Panc1 (cell line): ENCODE measurements at regions not wholly inside any gene's neighbourhood (a gene's known extent, or its start where the extent isn't known, plus 50 kb on each side); places are given as distances from the start of the nearest gene placed in this dataset.

Experiments
- ATAC-seq: fragments of 200-7000 bp; cut with Tn5 transposase; 2 replicates; pipeline ENCODE4 v1.9.1; 2020; ENCODE audit warnings: mild to moderate bottlenecking, moderate library complexity
- BruUV-seq: library from RNA; stranded (reverse); fragments of 400-500 nt; replicated peaks from 2 replicates; lab custom pipeline; 2021; lab: Mats Ljungman, UMichigan
- CTCF ChIA-PET: fragments of 300-600 bp; sonication (Branson Sonifier 250); formaldehyde crosslinking; loops from one replicate; lab custom pipeline; 2022; ENCODE audit warnings: antibody characterized with exemption; lab: Charles Lee
- POLR2A ChIA-PET: fragments of 300-600 bp; sonication (Branson Sonifier 250); formaldehyde crosslinking; loops from one replicate; lab custom pipeline; 2022; ENCODE audit warnings: antibody characterized with exemption; lab: Charles Lee
- DNase-seq: peaks from one replicate; pipeline ENCODE4 v3.0.0-alpha.2; 2010; ENCODE audit warnings: low read depth, low spot score
- H3K27ac ChIP-seq: 2 replicates; pipeline ENCODE4 v1.5.1; 2011; ENCODE audit warnings: mild to moderate bottlenecking, low read length, inconsistent platforms
- H3K27me3 ChIP-seq: fragments of 200-500 bp; sonication (Bioruptor generic); 2 replicates; pipeline ENCODE4 v1.6.0; 2014; ENCODE audit warnings: low read length, inconsistent platforms; ENCODE audit not compliant: control insufficient read depth, insufficient read depth
- H3K36me3 ChIP-seq: fragments of 200-500 bp; sonication (Bioruptor generic); 2 replicates; pipeline ENCODE4 v1.5.1; 2014; ENCODE audit warnings: inconsistent platforms, mild to moderate bottlenecking, low read length, moderate library complexity; ENCODE audit not compliant: control insufficient read depth, insufficient read depth
- H3K4me1 ChIP-seq: 2 replicates; pipeline ENCODE4 v1.5.1; 2011; ENCODE audit warnings: inconsistent platforms, mild to moderate bottlenecking, low read length, moderate library complexity; ENCODE audit not compliant: control insufficient read depth, insufficient read depth
- H3K4me3 ChIP-seq, 2 experiments: 2 replicates each; pipeline ENCODE4 v1.5.1; 2011 to 2012; ENCODE audit warnings: low read depth in 2 of 2, low read length in 2 of 2, mild to moderate bottlenecking in 2 of 2, inconsistent platforms in 1 of 2, moderate library complexity in 1 of 2
- H3K9me3 ChIP-seq: fragments of 200-500 bp; sonication (Bioruptor generic); 2 replicates; pipeline ENCODE4 v1.5.1; 2014; ENCODE audit warnings: low read depth, mild to moderate bottlenecking, inconsistent platforms, low read length, moderate library complexity; ENCODE audit not compliant: control insufficient read depth, insufficient read depth
- CTCF ChIP-seq: fragments of 450-650 bp; IDR thresholded peaks from 2 replicates; pipeline ENCODE4 v1.5.1; 2017; ENCODE audit warnings: mild to moderate bottlenecking
- POLR2AphosphoS5 ChIP-seq: IDR thresholded peaks from 2 replicates; pipeline ENCODE4 v1.6.1; 2012; ENCODE audit warnings: mild to moderate bottlenecking, low read depth, low read length, moderate library complexity
- REST ChIP-seq, 2 experiments: IDR thresholded peaks; 2 replicates each; pipeline ENCODE4 v1.6.1; 2011 to 2012; ENCODE audit warnings: low read depth in 2 of 2, control low read depth in 1 of 2, low read length in 1 of 2, mild to moderate bottlenecking in 1 of 2, moderate library complexity in 1 of 2; ENCODE audit not compliant: insufficient read depth in 1 of 2
- SIN3A ChIP-seq: IDR thresholded peaks from 2 replicates; pipeline ENCODE4 v1.6.1; 2012; ENCODE audit warnings: low read depth, mild to moderate bottlenecking, low read length, moderate library complexity, borderline replicate concordance; ENCODE audit not compliant: insufficient read depth
- TCF7L2 ChIP-seq: IDR thresholded peaks from 2 replicates; pipeline ENCODE4 v1.6.1; 2011; ENCODE audit warnings: mild to moderate bottlenecking, low read depth, low read length, inconsistent platforms
- in situ Hi-C: cut with HindIII; loops from 2 replicates; pipeline ENCODE4 v1.10.0; 2016; ENCODE audit warnings: low sequenced_read_pairs, low pct_unique_long_range_greater_than_20kb
- intact Hi-C: fragments of 100-400 bp; cut with micrococcal nuclease; formaldehyde crosslinking; loops from one replicate; pipeline ENCODE4 v1.10.0; 2022; ENCODE audit not compliant: unreplicated experiment

- no peak overlapping the region for H3K27ac ChIP-seq
- intact Hi-C loops (no loop called here), in situ Hi-C loops (no loop called here)
- H3K4me1 ChIP-seq: no peaks in the 10 kb centered on the region
- H3K4me3 ChIP-seq: no peak overlapping the region
- ATAC-seq (no peak), DNase-seq (no peak)
- ChIA-PET POLR2A (no interaction called here), CTCF (no interaction called here)
- H3K9me3 ChIP-seq: no peaks in the 10 kb centered on the region
- no peaks in the 10 kb centered on the region for H3K36me3 ChIP-seq
- no peak for TF ChIP-seq TCF7L2
- no peak for TF ChIP-seq REST (IDR thresholded peaks at IDR 0.05; ENCODE audit: insufficient read depth in 1 of 2, low read depth in 2 of 2, low read length in 1 of 2)
- no peak for TF ChIP-seq CTCF
- no peak for TF ChIP-seq POLR2AphosphoS5
- TF ChIP-seq SIN3A: no peak
- H3K27me3 ChIP-seq: no peaks in the 10 kb centered on the region
- no TSS peak for BruUV-seq
Measured at GRCh38 chr12:78321696-78322095, 491.0 kb downstream of the NAV3 start.

- no peak for ATAC-seq
- BruUV-seq: no TSS peak
- H3K4me1 ChIP-seq: no peaks in the 10 kb centered on the region
- H3K36me3 ChIP-seq: no peaks in the 10 kb centered on the region
- CTCF ChIA-PET: no interaction called here
- in situ Hi-C loops (no loop called here), intact Hi-C loops (no loop called here)
- no peak overlapping the region for H3K27ac ChIP-seq
- no peak for TF ChIP-seq SIN3A
- H3K9me3 ChIP-seq: no peaks in the 10 kb centered on the region
- no peak overlapping the region for H3K4me3 ChIP-seq
- POLR2A ChIA-PET: no interaction called here
- no peaks in the 10 kb centered on the region for H3K27me3 ChIP-seq
- no peak for DNase-seq
Measured at GRCh38 chr12:78323226-78323625, 492.5 kb downstream of the NAV3 start.

- CTCF ChIA-PET: no interaction called here
- Histone ChIP-seq H3K4me1 (no peaks in the 10 kb centered on the region), H3K27ac (no peak overlapping the region), H3K9me3 (no peaks in the 10 kb centered on the region), H3K4me3 (no peak overlapping the region), H3K36me3 (no peaks in the 10 kb centered on the region), H3K27me3 (no peaks in the 10 kb centered on the region)
- in situ Hi-C loops: no loop called here
- DNase-seq (no peak), ATAC-seq (no peak)
- intact Hi-C loops: no loop called here
- POLR2A ChIA-PET: no interaction called here
- BruUV-seq: no TSS peak
- TF ChIP-seq POLR2AphosphoS5 (no peak), CTCF (no peak), REST (IDR thresholded peaks at IDR 0.05; ENCODE audit: insufficient read depth in 1 of 2, low read depth in 2 of 2, low read length in 1 of 2) (no peak), TCF7L2 (no peak), SIN3A (no peak)
Measured at GRCh38 chr12:78324234-78324633, 493.5 kb downstream of the NAV3 start.
